Peyer's patch (tissue), 4 donors: ENCODE measurements at regions not wholly inside any gene's neighbourhood (a gene's known extent, or its start where the extent isn't known, plus 50 kb on each side); places are given as distances from the start of the nearest gene placed in this dataset.
"Not testable (repeated sequence)": the region's sequence is repeated elsewhere in the genome, so short reads cannot be mapped to it uniquely, and the experiment has no call there.

ENCODE experiments used
- DNase-seq, 3 donors: peaks; one replicate each; pipeline ENCODE4 v3.0.0-alpha.2; 2017 to 2019
- H3K27ac ChIP-seq, 4 donors: fragments of 200-600 bp; sonication (generic); one replicate each; pipeline ENCODE4 v1.5.1; 2016 to 2019
- H3K27me3 ChIP-seq, 2 donors: fragments of 200-600 bp; sonication (generic); one replicate each; pipeline ENCODE4 v1.5.1; 2019
- H3K36me3 ChIP-seq, 3 donors: fragments of 200-600 bp; sonication (generic); one replicate each; pipeline ENCODE4 v1.5.1; 2016 to 2019
- H3K4me1 ChIP-seq, 4 donors: fragments of 200-600 bp; sonication (generic); one replicate each; pipeline ENCODE4 v1.5.1; 2016 to 2019
- H3K4me3 ChIP-seq, 4 donors: fragments of 200-600 bp; sonication (generic); 1 replicate in 3 of 4; 2 replicates in 1 of 4; pipeline ENCODE4 v1.5.1; 2016 to 2019; ENCODE audit warnings: mild to moderate bottlenecking in 1 of 4
- H3K9me3 ChIP-seq, 4 donors: fragments of 200-600 bp; sonication (generic); one replicate each; pipeline ENCODE4 v1.5.1; 2016 to 2019; ENCODE audit warnings: mild to moderate bottlenecking in 1 of 4
- POLR2A ChIP-seq, 2 donors: fragments of 450-650 bp; IDR thresholded peaks; one replicate each; pipeline ENCODE4 v1.5.1; 2017; ENCODE audit warnings: antibody characterized with exemption in 2 of 2, mild to moderate bottlenecking in 2 of 2, moderate library complexity in 2 of 2
- TF ChIP-seq, protein P1 (sequence below), 6 experiments: fragments of 450-650 bp in 4 of 6; fragments of 200-600 bp in 2 of 6; sonication (generic) in 1 of 6; IDR thresholded peaks; one replicate each; pipeline ENCODE4 v1.5.1; 2017 to 2019; ENCODE audit warnings: antibody characterized with exemption in 6 of 6, mild to moderate bottlenecking in 3 of 6, moderate library complexity in 1 of 6

DNA sequence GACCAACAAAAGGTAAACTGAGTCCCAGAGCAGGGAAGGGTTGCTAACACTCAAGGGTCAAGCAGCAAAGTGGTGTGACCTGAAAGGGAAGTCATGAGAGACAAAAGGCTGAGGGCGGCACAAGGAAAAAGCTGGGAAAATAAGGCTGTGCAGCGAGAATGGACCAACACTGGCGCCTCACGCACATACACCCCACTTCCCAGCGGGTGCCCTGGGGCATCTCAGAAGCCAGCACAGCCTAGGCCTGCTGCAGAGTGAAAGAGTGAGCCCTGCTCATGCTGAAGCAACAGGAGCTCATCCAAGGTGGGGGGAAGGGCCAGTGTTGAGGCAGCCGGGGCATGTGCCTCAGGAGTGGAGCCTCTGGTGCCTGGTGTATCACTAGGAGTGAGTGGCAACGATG lies 229.8 kb downstream of the SPATA31A1 start:
- not testable (repeated sequence) for H3K27ac ChIP-seq, H3K27me3 ChIP-seq, H3K9me3 ChIP-seq, H3K4me1 ChIP-seq, DNase-seq, H3K4me3 ChIP-seq, H3K36me3 ChIP-seq

DNA sequence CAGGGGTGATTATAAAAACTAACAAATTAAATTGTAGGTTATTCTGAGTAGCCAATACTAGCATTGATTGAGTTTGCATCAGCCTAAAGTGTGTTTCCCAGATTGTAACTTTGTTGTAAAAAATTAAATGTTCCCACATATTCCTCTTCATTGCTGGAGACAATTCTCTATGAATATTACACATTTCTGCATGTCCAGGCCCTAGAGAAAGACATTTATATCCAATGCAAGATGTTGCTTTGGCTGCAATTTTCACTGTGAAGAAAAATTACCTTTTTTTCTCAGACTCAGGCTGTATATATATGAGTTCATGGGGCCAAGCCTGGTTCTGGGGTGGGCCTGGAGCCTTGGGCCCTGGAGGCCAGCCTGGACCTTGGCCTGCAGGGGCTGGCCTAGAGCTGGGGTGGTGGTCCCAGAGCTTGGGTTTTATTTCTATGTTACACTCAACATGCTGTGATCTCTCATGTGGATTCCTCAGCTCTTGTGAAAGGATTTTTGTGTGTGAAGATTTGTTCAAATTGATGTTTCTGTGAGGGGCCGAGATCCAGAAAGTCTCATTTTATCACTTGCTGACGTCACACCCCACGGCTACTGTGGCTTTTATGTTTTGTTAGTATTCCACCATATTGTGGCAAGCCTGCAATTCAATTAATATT lies 232.5 kb downstream of the SPATA31A1 start:
- H3K27ac ChIP-seq: no peak overlapping the region
- no peaks in the 10 kb centered on the region for H3K9me3 ChIP-seq
- no peak overlapping the region for H3K4me3 ChIP-seq
- H3K4me1 ChIP-seq: no peaks in the 10 kb centered on the region
- H3K27me3 ChIP-seq: no peaks in the 10 kb centered on the region
- no peaks in the 10 kb centered on the region for H3K36me3 ChIP-seq
- TF ChIP-seq, protein P1, sequence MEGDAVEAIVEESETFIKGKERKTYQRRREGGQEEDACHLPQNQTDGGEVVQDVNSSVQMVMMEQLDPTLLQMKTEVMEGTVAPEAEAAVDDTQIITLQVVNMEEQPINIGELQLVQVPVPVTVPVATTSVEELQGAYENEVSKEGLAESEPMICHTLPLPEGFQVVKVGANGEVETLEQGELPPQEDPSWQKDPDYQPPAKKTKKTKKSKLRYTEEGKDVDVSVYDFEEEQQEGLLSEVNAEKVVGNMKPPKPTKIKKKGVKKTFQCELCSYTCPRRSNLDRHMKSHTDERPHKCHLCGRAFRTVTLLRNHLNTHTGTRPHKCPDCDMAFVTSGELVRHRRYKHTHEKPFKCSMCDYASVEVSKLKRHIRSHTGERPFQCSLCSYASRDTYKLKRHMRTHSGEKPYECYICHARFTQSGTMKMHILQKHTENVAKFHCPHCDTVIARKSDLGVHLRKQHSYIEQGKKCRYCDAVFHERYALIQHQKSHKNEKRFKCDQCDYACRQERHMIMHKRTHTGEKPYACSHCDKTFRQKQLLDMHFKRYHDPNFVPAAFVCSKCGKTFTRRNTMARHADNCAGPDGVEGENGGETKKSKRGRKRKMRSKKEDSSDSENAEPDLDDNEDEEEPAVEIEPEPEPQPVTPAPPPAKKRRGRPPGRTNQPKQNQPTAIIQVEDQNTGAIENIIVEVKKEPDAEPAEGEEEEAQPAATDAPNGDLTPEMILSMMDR (IDR thresholded peaks at IDR 0.05): no peak
- no peak for TF ChIP-seq POLR2A (IDR thresholded peaks at IDR 0.05)
- no peak for DNase-seq

DNA sequence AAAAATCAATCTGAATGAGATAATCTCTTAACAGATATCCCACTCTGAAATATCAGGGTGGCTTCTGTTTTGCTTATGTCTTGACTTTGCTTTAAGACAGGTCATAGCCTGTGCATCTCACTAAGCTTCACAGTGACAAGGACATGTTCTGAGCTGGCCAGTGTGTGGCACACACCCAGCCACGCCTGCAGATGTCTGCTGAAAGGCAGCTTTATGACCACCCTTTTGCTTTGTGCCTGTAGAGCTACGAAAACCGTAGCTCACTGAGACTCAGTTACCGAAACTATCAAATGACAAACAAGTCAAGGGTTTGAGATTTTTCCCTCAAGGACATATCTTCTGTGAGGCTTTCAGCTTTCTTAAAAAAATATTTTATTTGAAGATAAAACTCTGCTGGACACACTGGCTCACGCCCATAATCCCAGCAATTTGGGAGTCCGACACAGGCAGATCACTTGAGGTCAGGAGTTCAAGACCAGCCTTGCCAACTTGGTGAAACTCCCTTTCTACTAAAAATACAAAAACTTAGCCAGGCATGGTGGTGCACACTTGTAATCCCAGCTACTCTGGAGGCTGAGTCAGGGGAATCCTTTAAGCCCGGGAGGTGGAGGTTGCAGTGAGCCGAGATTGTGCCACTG lies 233.2 kb downstream of the SPATA31A1 start:
- Histone ChIP-seq H3K9me3 (no peaks in the 10 kb centered on the region), H3K36me3 (no peaks in the 10 kb centered on the region), H3K27me3 (no peaks in the 10 kb centered on the region), H3K4me1 (no peaks in the 10 kb centered on the region), H3K4me3 (no peak overlapping the region), H3K27ac (no peak overlapping the region)
- no peak for TF ChIP-seq POLR2A (IDR thresholded peaks at IDR 0.05)
- TF ChIP-seq, protein P1 (IDR thresholded peaks at IDR 0.05): no peak
- DNase-seq: no peak

DNA sequence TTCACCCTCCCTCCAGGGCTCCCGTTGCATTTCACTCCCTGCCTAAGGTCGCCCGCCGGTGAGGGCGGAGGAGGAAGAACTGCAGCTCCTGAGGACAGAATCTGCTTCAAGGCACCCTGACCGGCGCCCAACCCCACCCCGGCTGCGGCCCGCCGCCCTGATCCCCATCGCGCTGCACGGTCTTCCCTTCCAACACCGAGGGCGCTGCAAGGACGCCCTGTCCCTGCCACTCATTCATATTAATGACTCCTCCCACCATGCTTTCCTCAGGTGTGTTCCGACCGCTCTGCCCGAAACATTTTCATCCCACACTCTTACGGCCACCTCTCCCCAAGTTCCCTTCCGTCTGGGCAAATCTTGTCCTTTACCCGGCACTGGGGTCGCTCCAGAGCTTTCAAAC lies 248.6 kb downstream of the SPATA31A1 start:
- not testable (repeated sequence) for H3K4me1 ChIP-seq, H3K27ac ChIP-seq, H3K27me3 ChIP-seq, DNase-seq, H3K9me3 ChIP-seq, H3K36me3 ChIP-seq, H3K4me3 ChIP-seq

DNA sequence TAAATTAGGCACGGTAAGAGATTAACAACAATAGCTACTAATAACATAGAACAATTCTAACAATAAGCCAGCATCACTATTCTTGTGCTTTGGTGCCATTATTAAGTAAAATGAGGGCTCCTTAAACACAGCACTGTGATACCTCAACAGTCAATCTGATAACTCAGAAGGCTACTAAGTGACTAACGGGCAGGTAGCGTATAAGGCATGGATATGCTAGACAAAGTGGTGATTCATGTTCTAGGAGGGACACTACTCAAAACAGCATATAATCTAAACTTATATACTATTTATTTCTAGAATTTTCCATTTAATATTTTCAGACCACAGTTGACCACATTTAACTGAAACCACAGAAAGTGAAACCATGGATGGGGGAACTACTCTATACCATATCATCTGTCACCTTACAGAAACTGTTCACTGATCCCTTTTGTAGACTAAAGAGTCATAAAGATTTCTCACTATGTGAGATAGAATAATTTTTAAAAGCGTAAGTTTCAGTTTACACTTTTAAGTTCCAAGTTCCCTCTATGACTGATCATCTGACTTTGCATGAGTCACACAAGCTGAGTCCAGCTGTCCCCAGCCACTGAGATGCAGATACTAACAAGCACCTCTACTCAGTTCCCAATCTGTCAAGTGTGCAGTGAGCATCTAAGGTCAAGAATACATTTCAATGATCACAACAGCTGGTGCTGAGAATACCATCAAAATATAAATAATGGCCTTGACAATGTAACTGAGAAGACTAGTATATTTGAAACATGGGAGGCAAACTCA lies 256.2 kb downstream of the SPATA31A1 start:
- not testable (repeated sequence) for H3K27ac ChIP-seq, H3K36me3 ChIP-seq, H3K9me3 ChIP-seq, DNase-seq, H3K4me3 ChIP-seq, H3K27me3 ChIP-seq, H3K4me1 ChIP-seq

DNA sequence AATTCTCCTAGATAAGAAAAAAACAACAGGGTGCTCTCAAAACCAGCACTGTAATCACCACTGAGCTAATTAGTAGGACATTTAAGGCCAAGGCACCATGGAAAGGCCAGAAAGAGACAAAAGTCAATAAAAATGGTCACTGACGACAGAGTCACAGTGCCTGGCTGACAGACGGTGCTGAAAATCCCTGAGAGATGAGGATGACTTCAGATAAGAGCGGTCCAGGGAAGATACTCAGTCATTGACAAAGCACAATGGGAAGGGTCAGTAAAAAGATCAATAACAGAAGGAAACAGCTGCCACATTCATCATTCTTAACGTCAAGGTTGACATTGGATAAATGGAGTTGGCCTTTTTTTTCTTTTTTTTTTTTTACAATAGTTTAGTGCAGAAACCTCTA lies 261.0 kb downstream of the SPATA31A1 start:
- not testable (repeated sequence) for H3K9me3 ChIP-seq, H3K27me3 ChIP-seq, H3K4me1 ChIP-seq, DNase-seq, H3K36me3 ChIP-seq, H3K4me3 ChIP-seq, H3K27ac ChIP-seq

DNA sequence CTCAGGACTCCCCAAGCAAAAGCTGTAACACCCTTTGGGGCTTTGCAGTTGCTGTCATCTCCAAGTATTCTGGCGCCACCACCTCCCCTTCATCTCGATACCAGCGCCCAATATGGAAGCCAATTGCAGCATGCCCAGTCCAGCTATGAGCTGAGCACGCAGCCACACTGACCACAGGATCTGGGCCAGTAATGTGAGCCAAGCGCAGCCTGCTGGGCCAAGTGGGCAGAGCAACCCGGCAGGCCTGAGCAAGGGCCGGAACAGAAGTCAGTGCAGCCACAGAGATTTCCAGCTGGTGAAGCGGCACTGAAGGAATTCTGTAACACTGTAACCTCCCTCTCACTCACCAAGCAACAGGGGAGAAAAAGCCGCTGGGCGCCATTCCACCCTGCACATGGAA lies 268.6 kb downstream of the SPATA31A1 start:
- H3K27ac ChIP-seq, H3K27me3 ChIP-seq, H3K4me3 ChIP-seq, H3K4me1 ChIP-seq, H3K36me3 ChIP-seq, DNase-seq, H3K9me3 ChIP-seq: not testable (repeated sequence)

DNA sequence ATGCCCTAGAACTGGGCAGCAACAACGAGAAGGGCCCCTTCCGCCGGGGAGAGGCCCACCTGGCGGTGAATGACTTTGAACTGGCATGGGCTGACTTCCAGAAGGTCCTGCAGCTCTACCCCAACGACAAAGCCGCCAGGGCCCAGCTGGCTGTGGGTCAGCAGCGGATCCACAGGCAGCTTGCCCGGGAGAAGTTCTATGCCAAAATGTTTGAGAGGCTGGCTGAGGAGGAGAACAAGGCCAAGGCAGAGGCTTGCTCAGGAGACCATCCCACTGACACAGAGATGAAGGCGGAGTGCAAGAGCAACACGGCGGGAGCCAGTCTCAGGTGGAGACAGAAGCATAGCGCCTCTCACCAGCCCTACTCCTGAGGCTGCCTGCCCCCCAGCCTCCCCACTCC lies 276.6 kb downstream of the SPATA31A1 start:
- not testable (repeated sequence) for H3K27me3 ChIP-seq, H3K9me3 ChIP-seq, H3K4me3 ChIP-seq, H3K4me1 ChIP-seq, H3K27ac ChIP-seq, DNase-seq, H3K36me3 ChIP-seq

DNA sequence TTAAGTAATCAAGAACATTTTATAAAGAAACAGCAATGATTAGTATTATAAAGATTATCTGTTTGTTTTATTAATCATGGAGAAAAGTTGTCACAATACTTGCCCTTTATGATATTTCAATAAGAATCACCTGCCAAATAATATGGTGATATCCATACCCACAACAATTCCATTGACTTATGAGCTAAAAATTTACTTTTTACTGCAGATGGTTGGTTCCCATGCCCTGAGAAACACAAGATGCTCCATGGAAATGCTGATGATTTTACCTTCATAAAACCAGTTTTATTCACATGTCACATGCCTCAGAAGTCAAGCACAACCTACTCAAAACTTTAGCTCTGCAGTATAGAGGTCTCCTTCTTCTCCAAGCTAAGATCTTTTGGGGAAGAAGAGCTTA lies 293.6 kb downstream of the SPATA31A1 start:
- H3K9me3 ChIP-seq, H3K4me1 ChIP-seq, H3K36me3 ChIP-seq, DNase-seq, H3K27me3 ChIP-seq, H3K27ac ChIP-seq, H3K4me3 ChIP-seq: not testable (repeated sequence)

DNA sequence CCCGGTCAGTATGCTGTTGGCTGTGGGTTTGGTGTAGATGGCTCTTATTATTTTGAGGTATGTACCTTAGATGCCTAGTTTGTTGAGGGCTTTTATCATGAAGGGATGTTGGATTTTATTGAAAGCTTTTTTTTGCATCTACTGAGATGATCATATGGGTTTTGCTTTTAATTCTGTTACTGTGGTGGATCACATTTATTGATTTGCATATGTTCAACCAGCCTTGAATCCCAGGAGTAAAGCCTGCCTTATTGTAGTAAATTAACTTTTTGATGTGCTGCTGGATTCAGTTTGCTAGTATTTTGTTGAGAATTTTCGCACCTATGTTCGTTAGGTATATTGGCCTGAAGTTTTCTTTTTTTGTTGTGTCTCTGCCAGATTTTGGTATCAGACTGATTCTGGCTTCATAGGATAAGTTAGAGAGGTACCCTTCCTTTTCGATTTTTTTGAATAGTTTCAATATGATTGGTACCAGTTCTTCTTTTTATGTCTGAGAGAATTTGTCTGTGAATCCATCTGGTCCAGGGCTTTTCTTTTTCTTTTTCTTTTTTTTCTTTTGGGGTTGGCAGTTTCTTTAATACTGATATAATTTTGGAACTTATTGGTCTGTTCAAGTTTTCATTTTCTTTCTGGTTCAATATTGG lies 301.6 kb downstream of the SPATA31A1 start:
- H3K27me3 ChIP-seq, H3K27ac ChIP-seq, H3K9me3 ChIP-seq, H3K4me3 ChIP-seq, DNase-seq, H3K36me3 ChIP-seq, H3K4me1 ChIP-seq: not testable (repeated sequence)

DNA sequence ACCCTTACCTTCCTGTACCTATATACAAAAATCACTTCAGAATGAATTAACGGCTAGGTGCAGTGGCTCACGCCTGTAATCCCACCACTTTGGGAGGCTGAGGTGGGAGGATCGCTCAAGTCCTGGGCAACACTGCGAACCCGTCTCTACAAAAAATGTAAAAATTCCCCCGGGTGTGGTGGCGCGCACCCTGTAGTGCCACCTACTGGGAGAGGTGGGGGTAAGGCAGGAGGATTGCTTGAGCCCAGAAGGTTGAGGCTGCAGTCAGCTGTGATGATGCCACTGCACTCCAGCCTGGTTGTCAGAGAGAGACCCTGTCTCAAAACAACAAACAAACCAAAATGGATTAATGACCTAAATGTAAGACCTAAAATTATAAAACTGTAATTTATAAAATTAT lies 307.6 kb downstream of the SPATA31A1 start:
- H3K4me1 ChIP-seq, H3K27me3 ChIP-seq, H3K4me3 ChIP-seq, H3K9me3 ChIP-seq, H3K27ac ChIP-seq, DNase-seq, H3K36me3 ChIP-seq: not testable (repeated sequence)

DNA sequence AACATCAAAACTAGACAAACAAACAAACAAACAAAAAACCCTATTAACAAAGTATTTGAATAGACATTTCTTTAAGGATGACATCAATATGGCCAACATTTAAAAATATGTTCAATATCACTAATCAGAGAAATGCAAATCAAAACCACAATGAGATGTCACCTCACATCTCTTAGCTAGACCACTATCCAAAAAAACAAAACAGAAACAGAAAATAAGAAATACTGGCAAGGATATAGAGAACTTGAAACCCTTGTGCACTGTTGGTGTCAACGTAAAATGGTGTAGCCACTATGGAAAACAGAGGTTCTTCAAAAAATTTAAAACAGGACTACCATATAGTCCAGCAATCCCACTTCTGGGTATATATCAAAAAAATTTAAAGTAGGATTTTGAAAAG lies 308.2 kb downstream of the SPATA31A1 start:
- H3K9me3 ChIP-seq, H3K27me3 ChIP-seq, H3K4me3 ChIP-seq, DNase-seq, H3K27ac ChIP-seq, H3K36me3 ChIP-seq, H3K4me1 ChIP-seq: not testable (repeated sequence)
